Activated T-cell treated with anti-CD3 and anti-CD28 coated beads, Interleukin-2, amount 50 U/mL, for 1 hour (primary cell): ENCODE measurements at regions not wholly inside any gene's neighbourhood (a gene's known extent, or its start where the extent isn't known, plus 50 kb on each side); places are given as distances from the start of the nearest gene placed in this dataset.

Source experiments
- DNase-seq: peaks from one replicate; pipeline ENCODE4 v3.0.0-alpha.2; 2020

GRCh38 chr9:121572581-121572980 lies 72.9 kb upstream of the GGTA1 start:
- DNase-seq = no peak

DNA sequence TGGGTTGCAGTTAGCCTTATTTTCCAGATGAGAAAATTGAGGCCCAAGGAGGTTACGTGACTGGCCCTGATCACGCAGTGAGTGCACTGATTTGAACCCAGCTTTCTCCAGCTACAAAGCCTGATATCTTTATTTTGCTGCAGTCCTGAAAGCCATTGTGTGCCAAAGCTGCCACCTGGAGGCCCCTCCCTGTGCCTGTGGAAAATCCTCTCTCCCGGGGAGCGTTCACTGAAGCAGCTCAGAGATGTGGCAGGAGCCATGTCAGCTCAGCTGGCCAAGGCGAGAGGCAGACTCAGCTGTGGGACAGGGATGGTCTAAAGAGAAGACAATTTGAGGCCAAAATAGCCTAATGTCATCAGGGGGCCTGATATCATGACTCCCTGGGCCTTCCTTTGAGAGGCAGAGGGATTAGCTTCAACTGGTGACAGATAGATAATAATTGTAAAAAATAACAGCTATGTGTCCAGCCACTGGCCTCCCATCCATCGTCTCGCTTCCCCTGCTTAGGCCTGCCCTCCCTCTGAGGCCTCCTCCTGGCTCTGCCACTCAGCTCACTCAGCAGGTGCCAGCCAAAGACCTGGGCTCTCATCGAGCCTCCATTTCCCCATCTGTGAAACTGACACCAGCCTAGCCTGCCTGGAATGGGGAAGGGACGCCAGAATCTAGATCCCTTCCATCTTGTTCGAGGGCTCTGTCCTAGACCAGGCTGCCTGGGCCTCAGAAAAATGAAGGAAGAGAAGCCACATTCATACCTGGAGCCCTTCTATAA lies 74.3 kb upstream of the GGTA1 start:
- no peak for DNase-seq

- no peak for DNase-seq
Measured at GRCh38 chr9:121574774-121575519, 75.3 kb upstream of the GGTA1 start.

GRCh38 chr9:121576281-121577075 lies 75.0 kb upstream of the DAB2IP start:
- no peak for DNase-seq

DNA sequence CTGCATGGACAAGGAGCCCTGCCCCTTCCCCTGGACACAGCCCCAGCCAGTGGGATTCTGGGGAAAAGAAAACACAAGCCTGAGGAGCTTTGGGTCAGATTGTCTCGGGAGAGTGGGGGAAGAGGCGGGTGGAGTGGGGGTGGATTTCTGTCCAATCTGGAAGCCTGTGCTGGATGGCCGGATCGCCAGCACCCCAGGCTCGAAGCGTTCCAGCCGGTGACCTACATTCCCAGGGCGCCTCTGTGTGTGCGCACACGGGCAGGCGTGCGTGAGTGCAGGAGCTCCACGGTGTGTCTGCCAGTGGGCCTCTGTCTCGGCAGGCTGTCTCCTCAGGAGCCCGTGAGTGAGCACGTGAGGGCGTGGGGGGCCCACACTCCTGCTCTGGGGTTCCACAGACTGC lies 74.3 kb upstream of the DAB2IP start:
- no peak for DNase-seq

DNA sequence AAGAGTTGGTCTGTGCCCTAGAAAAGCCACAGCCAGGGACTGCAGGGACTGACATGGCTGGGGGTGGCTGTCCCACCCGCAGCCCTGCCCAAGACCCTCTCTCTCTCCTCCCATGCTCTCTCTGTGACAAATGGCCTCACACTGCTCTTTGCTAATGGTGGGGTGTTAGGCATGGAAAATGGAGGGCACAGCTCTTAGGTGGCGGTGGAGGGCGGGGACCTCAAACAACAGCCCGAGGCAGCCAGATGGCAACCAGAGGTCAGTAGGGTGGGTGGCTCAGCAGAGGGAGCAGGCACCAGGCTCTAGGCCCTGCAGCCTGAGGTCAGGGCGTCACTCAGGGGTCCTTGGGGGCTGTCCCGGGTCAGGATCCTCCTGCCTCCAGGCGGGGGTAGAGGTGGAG lies 73.9 kb upstream of the DAB2IP start:
- no peak for DNase-seq

DNA sequence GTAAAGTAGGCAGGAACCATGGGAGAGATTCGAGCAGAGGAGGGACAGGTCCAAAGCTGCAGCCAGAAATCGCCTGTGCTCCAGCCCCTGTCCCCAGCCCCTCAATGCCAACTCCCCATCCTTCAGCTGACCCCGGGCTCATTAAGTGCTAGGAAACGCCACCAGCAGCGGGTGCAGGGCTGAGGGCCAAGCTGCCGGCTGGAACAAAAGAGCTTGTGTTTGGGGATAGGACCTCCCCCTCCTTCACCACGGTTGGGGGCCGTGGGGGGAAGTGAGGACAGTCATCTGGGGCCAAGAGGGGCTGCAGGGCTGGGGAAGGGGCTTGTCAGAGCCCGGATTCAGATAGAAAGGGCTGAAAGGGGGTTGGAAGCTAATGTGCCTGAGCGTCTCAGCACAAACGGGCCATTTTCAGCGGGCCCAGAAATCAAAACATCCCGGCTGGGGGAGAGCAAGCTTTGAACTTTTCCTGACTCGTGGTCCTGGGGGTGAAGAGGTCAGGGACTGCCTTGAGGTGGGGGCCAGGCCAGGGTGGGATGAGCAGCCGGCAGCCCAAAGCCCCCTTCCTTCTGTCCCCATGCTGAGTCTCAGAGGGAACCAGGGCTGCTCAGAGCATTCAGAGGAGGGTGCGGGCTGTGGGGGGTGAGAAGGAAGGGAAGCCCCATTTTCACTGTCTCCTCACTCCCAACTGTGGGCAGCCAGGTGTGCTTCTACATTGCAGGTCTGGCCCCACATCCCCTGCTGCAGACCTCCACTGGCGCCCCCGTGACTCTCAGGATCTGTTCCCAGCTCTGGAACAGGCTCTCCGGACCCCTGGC lies 69.4 kb upstream of the DAB2IP start:
- no peak for DNase-seq

GRCh38 chr9:121582641-121583040 lies 68.8 kb upstream of the DAB2IP start:
- DNase-seq = no peak

DNA sequence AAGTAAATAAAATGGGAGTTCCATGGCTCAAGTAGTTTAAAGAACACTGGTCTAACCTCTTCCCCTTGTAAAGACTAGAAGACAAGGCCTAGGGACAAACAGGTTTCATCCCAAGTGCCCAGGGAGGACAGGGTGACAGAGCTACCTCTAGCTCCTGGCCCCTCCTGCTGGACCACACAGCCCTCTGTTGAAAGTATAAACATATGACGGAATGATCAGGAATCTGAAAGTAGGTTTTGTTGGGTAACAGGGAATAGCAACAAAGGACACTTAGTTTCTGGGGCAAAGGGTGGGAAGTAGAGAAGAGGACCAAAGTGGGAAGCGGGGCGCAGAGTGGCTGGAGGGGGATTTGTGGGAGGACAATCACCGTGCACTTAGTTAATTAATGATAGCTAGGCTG lies 67.0 kb upstream of the DAB2IP start:
- no peak for DNase-seq

DNA sequence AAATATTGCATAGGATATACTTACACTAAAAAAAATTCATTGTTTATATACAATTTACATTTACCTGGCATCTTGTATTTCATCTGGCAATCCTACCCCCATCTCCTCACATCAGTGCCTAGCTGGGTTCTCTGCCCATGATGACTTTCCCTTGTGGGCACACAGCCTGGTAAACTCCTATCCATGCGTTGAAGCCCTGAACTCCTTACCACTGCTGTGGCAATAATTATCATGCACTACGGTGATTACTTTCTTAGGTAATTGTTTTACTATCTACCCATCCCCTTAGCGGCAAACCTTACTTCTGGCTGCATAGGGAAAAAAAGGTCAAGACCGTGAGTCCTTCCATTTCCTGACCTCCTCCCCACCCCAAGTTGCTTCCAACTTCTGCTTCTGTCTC lies 63.6 kb upstream of the DAB2IP start:
- DNase-seq = no peak

GRCh38 chr9:121589986-121590385 lies 61.4 kb upstream of the DAB2IP start:
- DNase-seq = no peak

DNA sequence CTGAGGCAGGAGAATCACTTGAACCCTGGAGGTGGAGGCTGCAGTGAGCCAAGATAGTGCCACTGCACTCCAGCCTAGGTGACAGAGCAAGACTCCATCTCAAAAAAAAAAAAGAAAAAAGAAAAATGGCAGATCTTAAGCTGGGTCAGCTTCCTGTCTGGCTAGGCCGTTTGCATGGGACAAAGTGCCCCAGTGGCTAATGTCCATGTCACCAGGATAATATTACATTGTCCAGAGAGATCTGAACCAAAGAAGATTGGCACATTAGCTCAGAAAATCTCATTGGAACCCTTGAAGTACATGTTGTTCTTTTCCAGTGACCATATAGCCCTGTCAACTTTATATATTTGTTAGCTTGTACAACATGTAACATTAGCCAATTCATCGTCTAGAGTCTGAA lies 59.2 kb upstream of the DAB2IP start:
- no peak for DNase-seq

- DNase-seq = no peak
Measured at GRCh38 chr9:121593066-121593465, 58.4 kb upstream of the DAB2IP start.

DNA sequence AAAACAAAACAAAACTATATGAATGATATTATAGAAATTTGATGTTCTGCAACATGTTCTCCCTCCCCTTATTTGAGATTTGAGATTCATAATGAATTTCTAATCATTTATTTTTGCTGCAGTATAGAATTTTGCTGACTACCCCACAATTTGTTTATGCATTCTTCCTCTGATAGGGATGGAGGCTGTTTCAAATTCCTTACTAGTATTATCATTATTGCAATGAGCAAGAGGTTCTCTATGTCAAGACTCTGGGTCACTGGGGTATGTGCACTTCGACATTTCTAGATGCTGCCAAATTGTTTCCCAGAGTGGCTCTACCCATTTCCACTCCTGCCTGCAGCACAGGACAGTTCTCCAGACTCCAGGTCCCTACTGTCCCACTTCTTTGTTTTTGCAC lies 54.9 kb upstream of the DAB2IP start:
- DNase-seq = no peak

- DNase-seq = no peak
Measured at GRCh38 chr9:121597698-121598166, 53.7 kb upstream of the DAB2IP start.

DNA sequence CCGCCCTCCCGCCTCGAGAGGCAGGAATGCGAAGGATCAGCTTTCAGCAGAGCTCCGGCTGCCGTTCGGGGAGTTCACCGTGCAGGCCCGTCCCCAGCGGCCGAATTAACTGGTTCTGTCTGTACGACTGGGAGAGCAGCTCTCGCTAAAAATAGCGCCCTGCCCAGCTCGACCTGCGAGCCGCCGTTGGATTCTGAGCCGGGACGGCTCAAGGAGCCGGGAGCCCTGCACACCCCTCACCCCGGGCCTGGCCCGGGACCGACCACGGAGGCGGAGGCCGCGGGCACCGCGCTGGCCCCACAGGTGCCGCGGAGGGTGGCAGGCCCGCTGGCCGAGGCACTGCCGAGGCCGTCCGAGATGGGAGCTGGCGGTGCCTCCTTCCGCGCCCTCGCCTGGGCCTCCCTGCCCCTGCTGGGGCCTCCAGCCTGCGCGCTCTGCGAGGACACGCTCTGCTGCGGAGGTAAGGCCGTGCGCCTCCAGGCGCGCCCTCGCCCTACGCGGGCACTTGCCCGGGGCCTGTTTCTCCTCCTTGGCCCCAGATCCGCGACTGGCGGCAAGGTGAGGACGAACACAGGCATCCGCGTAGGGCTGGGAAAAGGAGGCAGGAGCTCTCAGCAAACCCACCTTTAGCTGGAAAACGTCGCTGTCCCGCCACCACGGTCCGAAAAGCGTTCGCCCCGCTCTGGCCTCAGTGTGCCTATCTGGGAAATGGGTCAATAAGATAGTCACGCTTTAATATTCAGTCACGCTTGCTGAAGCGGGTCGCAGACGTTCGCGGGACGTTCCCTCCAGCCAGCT lies 53.1 kb upstream of the DAB2IP start:
- no peak for DNase-seq

DNA sequence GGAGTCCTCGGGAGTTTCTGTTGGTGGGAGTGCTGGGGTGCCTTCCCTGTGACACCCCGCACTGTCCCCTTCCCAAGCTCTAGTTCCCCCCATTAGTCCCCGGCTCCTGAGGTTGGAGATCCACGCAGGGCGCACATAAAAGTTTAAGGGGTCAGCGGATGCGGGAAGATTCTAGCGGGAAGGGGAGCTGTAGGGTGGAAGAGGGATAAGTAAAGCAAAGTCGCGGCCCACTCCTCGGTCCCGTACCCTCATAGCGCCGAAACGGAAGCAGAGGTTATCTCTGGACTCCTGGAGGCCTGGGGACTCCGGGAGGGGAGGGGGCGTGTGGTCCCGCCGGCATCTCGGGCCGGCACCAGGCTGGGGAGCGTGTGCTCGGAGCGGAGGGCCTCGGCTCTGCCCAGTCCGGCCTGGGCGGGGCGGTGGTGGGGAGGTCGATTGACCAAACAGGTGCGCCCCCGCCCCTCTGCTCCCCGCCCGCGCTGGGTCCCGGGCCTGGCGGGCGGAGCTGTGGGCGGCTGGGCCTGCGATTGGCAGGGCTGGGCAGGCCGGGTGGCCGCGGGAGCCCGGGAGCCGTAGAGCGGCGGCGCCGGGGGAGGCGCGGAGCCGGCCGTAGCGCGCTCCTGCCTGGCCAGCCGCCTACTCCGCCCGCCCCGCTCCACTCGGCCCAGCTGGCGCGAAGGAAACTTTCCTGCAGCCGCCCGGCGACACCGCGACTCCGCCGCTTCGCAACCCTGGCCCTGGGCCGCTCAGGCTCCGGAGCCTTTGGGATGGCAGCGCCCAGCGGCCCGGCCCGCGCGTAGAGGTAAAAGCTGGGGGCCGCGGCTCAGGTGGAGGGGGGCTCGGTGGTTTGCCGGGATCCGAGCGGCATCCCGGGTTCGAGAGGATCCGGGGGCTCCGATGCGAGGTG lies 52.2 kb upstream of the DAB2IP start:
- DNase-seq = no peak

- DNase-seq = no peak
Measured at GRCh38 chr9:121599872-121600585, 51.4 kb upstream of the DAB2IP start.

- DNase-seq = no peak
Measured at GRCh38 chr9:121601194-121601593, 50.2 kb upstream of the DAB2IP start.
